ENCODE measurements at regions not wholly inside any gene's neighbourhood (a gene's known extent, or its start where the extent isn't known, plus 50 kb on each side); places are given as distances from the start of the nearest gene placed in this dataset.

GRCh38 chr5:3993856-3994473, 398.3 kb downstream of the IRX1 start:
- CTCF ChIA-PET: no interaction called here
- Histone ChIP-seq H3K4me1 (ENCODE audit: control insufficient read depth, insufficient read depth, low read length) (no peaks in the 10 kb centered on the region), H3K27ac (ENCODE audit: extremely low read depth, low read depth, low read length) (no peak overlapping the region), H3K4me3 (ENCODE audit: low read depth, low read length) (no peak overlapping the region), H3K9me3 (ENCODE audit: control insufficient read depth, insufficient read depth, low read depth, low read length) (no peaks in the 10 kb centered on the region), H3K36me3 (ENCODE audit: control insufficient read depth in 2 of 2, insufficient read depth in 1 of 2, low read length in 2 of 2) (no peaks in the 10 kb centered on the region)
- TF ChIP-seq ZNF292 (tag by site-specific recombination; IDR thresholded peaks at IDR 0.05; ENCODE audit: borderline replicate concordance, low read depth): no peak
- no peak for TF ChIP-seq ZXDB (tag by site-specific recombination; IDR thresholded peaks at IDR 0.05)
- TF ChIP-seq ZBTB10 (tag by site-specific recombination; IDR thresholded peaks at IDR 0.05): no peak
- no peak for TF ChIP-seq ZNF600 (tag by site-specific recombination; IDR thresholded peaks at IDR 0.05)
- TF ChIP-seq ZNF362 (tag by site-specific recombination; IDR thresholded peaks at IDR 0.05): no peak
- TF ChIP-seq ZNF404 (tag by site-specific recombination; IDR thresholded peaks at IDR 0.05): no peak
- no peak for TF ChIP-seq ZNF704 (tag by site-specific recombination; IDR thresholded peaks at IDR 0.05)
- TF ChIP-seq ZNF501 (tag by site-specific recombination; IDR thresholded peaks at IDR 0.05): no peak
- TF ChIP-seq ZNF843 (tag by site-specific recombination; IDR thresholded peaks at IDR 0.05): no peak
- no peak for TF ChIP-seq PBX3 (CRISPR knock-in tag; IDR thresholded peaks at IDR 0.05)
- no peak for TF ChIP-seq ZNF768 (tag by site-specific recombination; IDR thresholded peaks at IDR 0.05)
- no peak for TF ChIP-seq KLF16 (tag by site-specific recombination; IDR thresholded peaks at IDR 0.05)
- POLR2A ChIA-PET: no interaction called here

GRCh38 chr5:3994628-3995027, 399.0 kb downstream of the IRX1 start:
- no peak for TF ChIP-seq SP2 (tag by site-specific recombination; IDR thresholded peaks at IDR 0.05)
- TF ChIP-seq SETDB1 (IDR thresholded peaks at IDR 0.05; ENCODE audit: insufficient read length, low read length): no peak
- TF ChIP-seq ZNF202 (tag by site-specific recombination; IDR thresholded peaks at IDR 0.05; ENCODE audit: borderline replicate concordance): no peak
- TF ChIP-seq ZNF791 (tag by site-specific recombination; IDR thresholded peaks at IDR 0.05): no peak
- TF ChIP-seq ZNF529 (tag by site-specific recombination; IDR thresholded peaks at IDR 0.05; ENCODE audit: insufficient replicate concordance): no peak
- TF ChIP-seq OSR2 (tag by site-specific recombination; IDR thresholded peaks at IDR 0.05): no peak
- no peak for TF ChIP-seq ZBTB44 (tag by site-specific recombination; IDR thresholded peaks at IDR 0.05)
- TF ChIP-seq ZNF585B (tag by site-specific recombination; IDR thresholded peaks at IDR 0.05): no peak
- TF ChIP-seq KLF8 (tag by site-specific recombination; IDR thresholded peaks at IDR 0.05): no peak
- TF ChIP-seq ZNF398 (tag by site-specific recombination; IDR thresholded peaks at IDR 0.05): no peak
- no peak for TF ChIP-seq KLF7 (tag by site-specific recombination; IDR thresholded peaks at IDR 0.05; ENCODE audit: borderline replicate concordance)
- TF ChIP-seq PRDM6 (tag by site-specific recombination; IDR thresholded peaks at IDR 0.05): no peak
- Histone ChIP-seq H3K27ac (ENCODE audit: extremely low read depth, low read depth, low read length) (no peak overlapping the region), H3K4me1 (ENCODE audit: control insufficient read depth, insufficient read depth, low read length) (no peaks in the 10 kb centered on the region), H3K4me3 (ENCODE audit: low read depth, low read length) (no peak overlapping the region), H3K9me3 (ENCODE audit: control insufficient read depth, insufficient read depth, low read depth, low read length) (no peaks in the 10 kb centered on the region), H3K36me3 (ENCODE audit: control insufficient read depth in 2 of 2, insufficient read depth in 1 of 2, low read length in 2 of 2) (no peaks in the 10 kb centered on the region)
- ChIA-PET CTCF (interaction anchor here (0.7 kb wide), 1 partner anchor 95 kb away, joined by 3 read pairs; no protein-coding TSS in a partner anchor), POLR2A (no interaction called here)
